Prostate gland (tissue), 2 donors: ENCODE measurements at regions not wholly inside any gene's neighbourhood (a gene's known extent, or its start where the extent isn't known, plus 50 kb on each side); places are given as distances from the start of the nearest gene placed in this dataset.
"Not testable (repeated sequence)": the region's sequence is repeated elsewhere in the genome, so short reads cannot be mapped to it uniquely, and the experiment has no call there.

Experiments
- DNase-seq: peaks from one replicate; pipeline ENCODE4 v3.0.0-alpha.2; 2019; ENCODE audit warnings: low spot score
- H3K27ac ChIP-seq, 2 donors: fragments of 200-600 bp; sonication (generic); 2 replicates each; pipeline ENCODE4 v1.5.1; 2017 to 2019
- H3K27me3 ChIP-seq: fragments of 200-600 bp; sonication (generic); replicated peaks from 2 replicates; pipeline ENCODE4 v1.5.1; 2019; ENCODE audit not compliant: insufficient read depth
- H3K36me3 ChIP-seq, 2 donors: fragments of 200-600 bp; sonication (generic); 1 replicate in 1 of 2; 2 replicates in 1 of 2; pipeline versions ENCODE4 v1.5.1 to v1.8.1; 2017 to 2019
- H3K4me1 ChIP-seq: fragments of 200-600 bp; sonication (generic); replicated peaks from 2 replicates; pipeline ENCODE4 v1.5.1; 2019
- H3K4me3 ChIP-seq, 2 donors: fragments of 200-600 bp; sonication (generic); 2 replicates each; pipeline ENCODE4 v1.5.1; 2017 to 2019
- H3K9me3 ChIP-seq: fragments of 200-600 bp; sonication (generic); 2 replicates; pipeline ENCODE4 v1.5.1; 2017
- CTCF ChIP-seq, 4 experiments: fragments of 200-600 bp in 2 of 4; fragments of 450-650 bp in 2 of 4; sonication (generic) in 2 of 4; IDR thresholded peaks; 1 replicate in 3 of 4; 2 replicates in 1 of 4; pipeline ENCODE4 v1.5.1; 2016 to 2019; ENCODE audit warnings: antibody characterized with exemption in 4 of 4, mild to moderate bottlenecking in 2 of 4, moderate library complexity in 2 of 4
- POLR2A ChIP-seq: fragments of 450-650 bp; IDR thresholded peaks from one replicate; pipeline ENCODE4 v1.6.1; 2016; ENCODE audit warnings: antibody characterized with exemption, mild to moderate bottlenecking
- POLR2AphosphoS5 ChIP-seq: sonication (generic); formaldehyde crosslinking; IDR thresholded peaks from one replicate; pipeline ENCODE4 v1.6.1; 2017; ENCODE audit warnings: antibody characterized with exemption
- WGBS: methylation state at CpG from one replicate; pipeline ENCODE4 v1.1.5; 2018; 5-methylcytosine and 5-hydroxymethylcytosine counted together
- intact Hi-C: fragments of 100-400 bp; cut with DNase I; formaldehyde crosslinking; loops from one replicate; pipeline ENCODE4 v1.14.2; 2022

GRCh38 chr9:78714576-78714975 lies 417.7 kb downstream of the PSAT1 start:
- no peak overlapping the region for H3K27ac ChIP-seq
- no peak for DNase-seq
- no peaks in the 10 kb centered on the region for H3K27me3 ChIP-seq
- intact Hi-C loops = no loop called here
- TF ChIP-seq CTCF (IDR thresholded peaks at IDR 0.05) (no peak), POLR2AphosphoS5 (no peak), POLR2A (no peak)
- 45% methylated on average over 2 of the region's 2 CpGs for WGBS
- H3K4me3 ChIP-seq = no peak overlapping the region
- H3K36me3 ChIP-seq = no peaks in the 10 kb centered on the region
- H3K9me3 ChIP-seq = no peaks in the 10 kb centered on the region
- no peaks in the 10 kb centered on the region for H3K4me1 ChIP-seq

- H3K4me3 ChIP-seq, H3K27ac ChIP-seq, H3K9me3 ChIP-seq, intact Hi-C loops, DNase-seq, H3K36me3 ChIP-seq, H3K4me1 ChIP-seq, H3K27me3 ChIP-seq: not testable (repeated sequence)
- WGBS = 93% methylated on average over 4 of the region's 4 CpGs
Measured at GRCh38 chr9:78719029-78719428, 422.1 kb downstream of the PSAT1 start.

GRCh38 chr9:78724896-78725295 lies 428.0 kb downstream of the PSAT1 start:
- no peak for TF ChIP-seq POLR2AphosphoS5
- no peak for TF ChIP-seq CTCF (IDR thresholded peaks at IDR 0.05)
- TF ChIP-seq POLR2A = no peak
- H3K9me3 ChIP-seq = no peaks in the 10 kb centered on the region
- no peaks in the 10 kb centered on the region for H3K27me3 ChIP-seq
- 96% methylated on average over 2 of the region's 2 CpGs for WGBS
- DNase-seq = no peak
- no peak overlapping the region for H3K27ac ChIP-seq
- intact Hi-C loops = no loop called here
- no peaks in the 10 kb centered on the region for H3K36me3 ChIP-seq
- no peak overlapping the region for H3K4me3 ChIP-seq
- H3K4me1 ChIP-seq = no peaks in the 10 kb centered on the region

- intact Hi-C loops = no loop called here
- Histone ChIP-seq H3K27me3 (no peaks in the 10 kb centered on the region), H3K4me3 (no peak overlapping the region), H3K4me1 (no peaks in the 10 kb centered on the region), H3K9me3 (no peaks in the 10 kb centered on the region), H3K36me3 (no peaks in the 10 kb centered on the region), H3K27ac (no peak overlapping the region)
- 84% methylated on average over 1 of the region's 1 CpG for WGBS
- DNase-seq = no peak
- TF ChIP-seq CTCF (IDR thresholded peaks at IDR 0.05) (no peak), POLR2AphosphoS5 (no peak), POLR2A (no peak)
Measured at GRCh38 chr9:78725503-78725902, 428.6 kb downstream of the PSAT1 start.

GRCh38 chr9:78745331-78745730 lies 448.4 kb downstream of the PSAT1 start:
- H3K4me3 ChIP-seq = no peak overlapping the region
- no peak for DNase-seq
- no peaks in the 10 kb centered on the region for H3K4me1 ChIP-seq
- intact Hi-C loops = no loop called here
- no peak overlapping the region for H3K27ac ChIP-seq
- H3K27me3 ChIP-seq = no peaks in the 10 kb centered on the region
- H3K9me3 ChIP-seq = no peaks in the 10 kb centered on the region
- TF ChIP-seq POLR2A = no peak
- no peak for TF ChIP-seq POLR2AphosphoS5
- no peak for TF ChIP-seq CTCF (IDR thresholded peaks at IDR 0.05)
- WGBS = 62% methylated on average over 5 of the region's 5 CpGs
- H3K36me3 ChIP-seq = no peaks in the 10 kb centered on the region

- TF ChIP-seq CTCF (IDR thresholded peaks at IDR 0.05) (no peak), POLR2A (no peak), POLR2AphosphoS5 (no peak)
- Histone ChIP-seq H3K4me3 (no peak overlapping the region), H3K27me3 (no peaks in the 10 kb centered on the region), H3K27ac (no peak overlapping the region), H3K4me1 (no peaks in the 10 kb centered on the region), H3K9me3 (no peaks in the 10 kb centered on the region), H3K36me3 (no peaks in the 10 kb centered on the region)
- intact Hi-C loops = no loop called here
- WGBS = 14% methylated on average over 3 of the region's 3 CpGs
- no peak for DNase-seq
Measured at GRCh38 chr9:78746010-78746409, 449.1 kb downstream of the PSAT1 start.
